Smooth muscle cell (in vitro differentiated cells): ENCODE measurements at regions not wholly inside any gene's neighbourhood (a gene's known extent, or its start where the extent isn't known, plus 50 kb on each side); places are given as distances from the start of the nearest gene placed in this dataset.

Experiments used
- DNase-seq: peaks from one replicate; lab custom pipeline; 2025; ENCODE audit not compliant: unreplicated experiment; lab: John Stamatoyannopoulos, UW
- H2AFZ ChIP-seq: fragments of 200-600 bp; sonication (generic); 2 replicates; pipeline ENCODE4 v1.6.0; 2016; ENCODE audit warnings: antibody characterized with exemption, low read depth, mild to moderate bottlenecking
- H3F3A ChIP-seq: fragments of 200-600 bp; sonication (generic); 2 replicates; pipeline ENCODE4 v1.6.0; 2017; ENCODE audit warnings: antibody characterized with exemption, low read depth
- H3K27ac ChIP-seq: fragments of 200-600 bp; sonication (generic); 2 replicates; pipeline ENCODE4 v1.5.1; 2016; ENCODE audit warnings: low read depth, mild to moderate bottlenecking
- H3K27me3 ChIP-seq: fragments of 200-600 bp; sonication (generic); 2 replicates; pipeline ENCODE4 v1.6.1; 2016; ENCODE audit warnings: low read depth, mild to moderate bottlenecking
- H3K36me3 ChIP-seq: fragments of 200-600 bp; sonication (generic); 2 replicates; pipeline ENCODE4 v1.5.1; 2016; ENCODE audit warnings: low read depth
- H3K4me1 ChIP-seq: fragments of 200-600 bp; sonication (generic); 2 replicates; pipeline ENCODE4 v1.5.1; 2016; ENCODE audit warnings: low read depth
- H3K4me2 ChIP-seq: fragments of 200-600 bp; sonication (generic); 2 replicates; pipeline ENCODE4 v1.6.0; 2016; ENCODE audit warnings: mild to moderate bottlenecking
- H3K4me3 ChIP-seq: fragments of 200-600 bp; sonication (generic); 2 replicates; pipeline ENCODE4 v1.5.1; 2016; ENCODE audit warnings: mild to moderate bottlenecking
- H3K79me2 ChIP-seq: fragments of 200-600 bp; sonication (generic); 2 replicates; pipeline ENCODE4 v1.6.0; 2016; ENCODE audit warnings: low read depth, mild to moderate bottlenecking
- H3K9ac ChIP-seq: fragments of 200-600 bp; sonication (generic); 2 replicates; pipeline ENCODE4 v1.6.0; 2016; ENCODE audit warnings: low read depth
- H3K9me3 ChIP-seq: fragments of 200-600 bp; sonication (generic); replicated peaks from 2 replicates; pipeline ENCODE4 v1.5.1; 2016; ENCODE audit warnings: low read depth
- H4K20me1 ChIP-seq: fragments of 200-600 bp; sonication (generic); 2 replicates; pipeline ENCODE4 v1.6.0; 2016; ENCODE audit warnings: low read depth
- WGBS: methylation state at CpG from one replicate; pipeline ENCODE4 v1.1.7; 2016; ENCODE audit warnings: low lambda C conversion rate; 5-methylcytosine and 5-hydroxymethylcytosine counted together
- TF ChIP-seq, protein P1 (sequence below): fragments of 200-600 bp; sonication (generic); IDR thresholded peaks from 2 replicates; pipeline ENCODE4 v1.5.1; 2017; ENCODE audit warnings: borderline replicate concordance, mild to moderate bottlenecking, antibody characterized with exemption; ENCODE audit not compliant: insufficient read depth, poor library complexity, severe bottlenecking

DNA sequence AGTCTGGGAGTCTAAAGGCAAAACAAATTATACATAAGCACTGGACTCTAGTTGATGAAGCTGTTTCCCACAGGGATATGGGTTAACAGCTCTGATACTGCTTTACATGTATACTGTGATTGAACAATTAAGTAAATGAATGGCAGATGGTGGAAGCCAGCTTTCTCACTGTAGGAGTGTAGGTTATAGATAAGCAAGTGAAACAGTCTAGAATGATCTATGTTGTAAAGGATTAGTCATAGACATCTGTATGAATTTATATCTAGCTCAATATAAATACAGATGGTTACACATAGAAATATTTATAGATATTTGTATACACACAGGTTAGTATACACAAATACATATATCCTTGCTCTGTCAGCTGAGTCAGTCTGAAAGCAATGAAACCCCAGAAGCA is 276.1 kb downstream of the PPARGC1A start:
- TF ChIP-seq, protein P1, sequence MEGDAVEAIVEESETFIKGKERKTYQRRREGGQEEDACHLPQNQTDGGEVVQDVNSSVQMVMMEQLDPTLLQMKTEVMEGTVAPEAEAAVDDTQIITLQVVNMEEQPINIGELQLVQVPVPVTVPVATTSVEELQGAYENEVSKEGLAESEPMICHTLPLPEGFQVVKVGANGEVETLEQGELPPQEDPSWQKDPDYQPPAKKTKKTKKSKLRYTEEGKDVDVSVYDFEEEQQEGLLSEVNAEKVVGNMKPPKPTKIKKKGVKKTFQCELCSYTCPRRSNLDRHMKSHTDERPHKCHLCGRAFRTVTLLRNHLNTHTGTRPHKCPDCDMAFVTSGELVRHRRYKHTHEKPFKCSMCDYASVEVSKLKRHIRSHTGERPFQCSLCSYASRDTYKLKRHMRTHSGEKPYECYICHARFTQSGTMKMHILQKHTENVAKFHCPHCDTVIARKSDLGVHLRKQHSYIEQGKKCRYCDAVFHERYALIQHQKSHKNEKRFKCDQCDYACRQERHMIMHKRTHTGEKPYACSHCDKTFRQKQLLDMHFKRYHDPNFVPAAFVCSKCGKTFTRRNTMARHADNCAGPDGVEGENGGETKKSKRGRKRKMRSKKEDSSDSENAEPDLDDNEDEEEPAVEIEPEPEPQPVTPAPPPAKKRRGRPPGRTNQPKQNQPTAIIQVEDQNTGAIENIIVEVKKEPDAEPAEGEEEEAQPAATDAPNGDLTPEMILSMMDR, result no peak
- Histone ChIP-seq H3K36me3 (no peaks in the 10 kb centered on the region), H4K20me1 (no peaks in the 10 kb centered on the region), H3K9ac (no peak overlapping the region), H3K4me3 (no peak overlapping the region), H3K4me2 (no peak overlapping the region), H3K4me1 (no peaks in the 10 kb centered on the region), H3K79me2 (no peaks in the 10 kb centered on the region), H3K9me3 (no peaks in the 10 kb centered on the region), H3F3A (no peaks in the 10 kb centered on the region), H3K27ac (no peak overlapping the region), H2AFZ (peak overlapping the region; percentile 27), H3K27me3 (no peaks in the 10 kb centered on the region)
- no peak for DNase-seq

DNA sequence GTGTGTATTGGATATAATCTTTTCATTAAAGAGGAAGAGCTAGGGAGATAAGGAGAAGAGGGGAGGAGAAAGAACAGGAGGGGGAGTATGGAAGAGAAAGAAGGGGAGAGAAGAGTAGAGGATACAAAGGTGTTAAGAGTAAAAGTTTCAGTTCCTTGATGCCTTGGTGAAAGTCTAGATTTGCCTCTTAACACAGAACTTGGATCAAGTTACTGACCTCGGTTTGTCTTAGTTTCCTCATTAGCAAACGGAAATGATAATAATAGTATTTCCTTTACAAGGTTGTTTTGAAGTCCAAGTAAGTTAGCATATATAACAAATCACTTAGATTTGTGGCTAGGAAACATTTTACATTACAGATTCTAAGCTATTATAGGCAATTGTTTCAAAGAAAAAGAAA is 287.1 kb downstream of the PPARGC1A start:
- no peak overlapping the region for H3K9ac ChIP-seq
- no peak overlapping the region for H3K27ac ChIP-seq
- H3K9me3 ChIP-seq, result no peaks in the 10 kb centered on the region
- H3K79me2 ChIP-seq, result no peaks in the 10 kb centered on the region
- WGBS, result 92% methylated on average over 2 of the region's 2 CpGs
- no peak overlapping the region for H3K4me3 ChIP-seq
- H4K20me1 ChIP-seq, result no peaks in the 10 kb centered on the region
- no peaks in the 10 kb centered on the region for H3K27me3 ChIP-seq
- no peak overlapping the region for H3K4me2 ChIP-seq
- H3K36me3 ChIP-seq, result no peaks in the 10 kb centered on the region
- TF ChIP-seq, protein P1, result no peak
- H3F3A ChIP-seq, result no peaks in the 10 kb centered on the region
- no peaks in the 10 kb centered on the region for H3K4me1 ChIP-seq
- no peak for DNase-seq
- H2AFZ ChIP-seq, result no peak overlapping the region

DNA sequence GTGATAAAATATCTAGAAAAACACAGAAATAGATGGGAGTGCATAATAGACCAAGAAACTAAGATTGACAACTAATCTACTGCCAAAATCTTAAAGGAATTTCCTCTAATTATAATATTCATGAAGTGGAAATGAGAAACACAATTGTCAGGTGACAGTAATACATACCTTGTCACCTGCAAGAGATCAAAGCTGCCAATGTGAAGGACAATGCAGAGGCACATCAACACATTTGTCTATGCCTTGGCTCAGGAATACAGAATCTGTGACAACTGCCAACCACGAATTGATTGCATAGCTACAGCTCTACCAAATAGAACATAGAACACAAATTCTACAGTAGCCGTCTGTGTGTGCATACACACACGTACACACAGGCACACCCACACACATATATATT is 295.7 kb downstream of the PPARGC1A start:
- H3K9ac ChIP-seq, result no peak overlapping the region
- H3K27me3 ChIP-seq, result no peaks in the 10 kb centered on the region
- no peaks in the 10 kb centered on the region for H3K79me2 ChIP-seq
- no peak for DNase-seq
- no peak overlapping the region for H3K4me2 ChIP-seq
- no peaks in the 10 kb centered on the region for H3K9me3 ChIP-seq
- no peaks in the 10 kb centered on the region for H3K36me3 ChIP-seq
- WGBS, result 86% methylated on average over 3 of the region's 3 CpGs
- H3K27ac ChIP-seq, result no peak overlapping the region
- TF ChIP-seq, protein P1, result no peak
- H3K4me3 ChIP-seq, result no peak overlapping the region
- no peak overlapping the region for H2AFZ ChIP-seq
- H3K4me1 ChIP-seq, result no peaks in the 10 kb centered on the region
- no peaks in the 10 kb centered on the region for H4K20me1 ChIP-seq
- H3F3A ChIP-seq, result no peaks in the 10 kb centered on the region

DNA sequence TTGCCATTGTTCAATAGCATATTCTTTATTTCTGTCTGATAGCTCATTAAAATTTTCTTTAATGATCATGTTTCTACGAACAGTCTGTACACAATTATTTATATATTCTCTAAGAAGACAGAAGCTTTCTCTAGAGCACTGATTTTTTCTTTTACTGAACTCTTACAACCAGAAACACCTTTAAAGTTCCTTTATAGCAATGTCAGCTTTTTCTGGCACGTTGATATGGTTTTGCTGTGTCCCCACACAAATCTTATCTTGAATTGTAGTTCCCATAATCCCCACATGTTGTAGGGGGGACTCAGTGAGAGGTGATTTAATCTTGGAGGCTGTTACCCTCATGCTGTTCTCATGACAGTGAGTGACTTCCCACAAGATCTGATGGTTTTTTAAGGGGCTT is 299.4 kb downstream of the PPARGC1A start:
- Histone ChIP-seq H3K27me3 (no peaks in the 10 kb centered on the region), H3K9ac (no peak overlapping the region), H3K79me2 (no peaks in the 10 kb centered on the region), H3K36me3 (no peaks in the 10 kb centered on the region), H3K9me3 (no peaks in the 10 kb centered on the region), H2AFZ (no peak overlapping the region), H3F3A (no peaks in the 10 kb centered on the region), H3K4me2 (no peak overlapping the region), H3K4me3 (no peak overlapping the region), H3K4me1 (no peaks in the 10 kb centered on the region), H4K20me1 (no peaks in the 10 kb centered on the region), H3K27ac (no peak overlapping the region)
- no peak for DNase-seq
- TF ChIP-seq, protein P1, result no peak
- 0% methylated on average over 2 of the region's 2 CpGs for WGBS
